Kidney epithelial cell (primary cell): ENCODE measurements at regions not wholly inside any gene's neighbourhood (a gene's known extent, or its start where the extent isn't known, plus 50 kb on each side); places are given as distances from the start of the nearest gene placed in this dataset.

Experiments used
- DNase-seq: peaks from one replicate; pipeline ENCODE4 v3.0.0-alpha.2; 2010; ENCODE audit warnings: low read depth
- H3K27me3 ChIP-seq: 2 replicates; pipeline ENCODE4 v1.6.0; 2011; ENCODE audit warnings: low read length; ENCODE audit not compliant: control insufficient read depth, insufficient read depth
- H3K36me3 ChIP-seq: 2 replicates; pipeline ENCODE4 v1.5.1; 2011; ENCODE audit warnings: low read length; ENCODE audit not compliant: control insufficient read depth, insufficient read depth
- H3K4me3 ChIP-seq: 2 replicates; pipeline ENCODE4 v1.5.1; 2011; ENCODE audit warnings: low read depth, mild to moderate bottlenecking, control low read depth, low read length
- CTCF ChIP-seq: IDR thresholded peaks from 2 replicates; pipeline ENCODE4 v1.5.1; 2011; ENCODE audit warnings: mild to moderate bottlenecking, moderate library complexity, low read length, control low read depth, inconsistent platforms; ENCODE audit not compliant: insufficient read depth, poor library complexity, severe bottlenecking

- no peak for DNase-seq
- no peak for TF ChIP-seq CTCF
- no peak overlapping the region for H3K4me3 ChIP-seq
- no peaks in the 10 kb centered on the region for H3K36me3 ChIP-seq
- no peaks in the 10 kb centered on the region for H3K27me3 ChIP-seq
Observed at GRCh38 chr1:67937651-67938050, 104.4 kb upstream of the GNG12 start.

- no peak for DNase-seq
- Histone ChIP-seq H3K27me3 (no peaks in the 10 kb centered on the region), H3K4me3 (no peak overlapping the region), H3K36me3 (no peaks in the 10 kb centered on the region)
- TF ChIP-seq CTCF: no peak
Observed at GRCh38 chr1:67937010-67937409, 103.7 kb upstream of the GNG12 start.

- Histone ChIP-seq H3K27me3 (no peaks in the 10 kb centered on the region), H3K36me3 (no peaks in the 10 kb centered on the region), H3K4me3 (no peak overlapping the region)
- DNase-seq: no peak
- TF ChIP-seq CTCF: no peak
Observed at GRCh38 chr1:67935560-67935959, 102.3 kb upstream of the GNG12 start.

DNA sequence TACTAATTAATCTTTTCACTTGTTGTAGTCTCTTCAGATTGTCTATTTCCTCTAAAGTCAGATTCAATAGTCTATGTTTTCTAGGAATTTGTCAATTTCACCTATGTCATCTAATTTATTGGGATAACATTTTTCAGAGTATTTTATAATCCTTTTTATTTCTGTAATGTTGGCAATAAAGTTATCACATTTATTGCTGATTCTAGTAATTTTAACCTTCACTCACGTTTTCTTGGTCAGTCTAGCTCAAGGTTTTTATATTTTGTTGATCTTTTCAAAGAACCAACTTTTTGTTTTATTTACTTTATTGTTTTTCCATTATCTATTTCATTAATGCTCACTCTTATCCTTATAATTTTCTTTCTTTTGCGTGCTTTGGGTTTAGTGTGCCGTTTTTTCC, 97.9 kb upstream of the GNG12 start:
- Histone ChIP-seq H3K36me3 (no peaks in the 10 kb centered on the region), H3K4me3 (no peak overlapping the region), H3K27me3 (no peaks in the 10 kb centered on the region)
- DNase-seq: no peak
- TF ChIP-seq CTCF: no peak

DNA sequence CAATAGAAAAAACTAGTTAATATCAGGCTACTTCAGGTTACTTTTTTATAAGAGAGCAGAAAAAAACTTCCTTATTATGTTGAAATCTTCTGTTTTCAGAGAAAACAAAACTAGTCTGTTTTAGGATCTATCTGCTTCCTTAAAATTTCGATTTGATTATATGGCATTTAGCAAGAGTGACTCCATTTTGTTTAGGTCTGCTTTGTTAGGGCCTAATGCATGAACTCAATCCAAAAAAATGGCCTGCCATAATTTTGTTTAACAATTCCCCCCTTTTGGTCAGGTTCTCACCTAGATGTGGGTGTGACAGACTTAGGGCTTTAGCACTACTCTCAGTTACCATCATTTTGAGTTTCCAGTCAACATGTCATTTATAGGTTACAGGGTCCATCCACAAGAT, 89.8 kb upstream of the GNG12 start:
- no peak for TF ChIP-seq CTCF
- H3K36me3 ChIP-seq: no peaks in the 10 kb centered on the region
- H3K27me3 ChIP-seq: no peaks in the 10 kb centered on the region
- DNase-seq: no peak
- no peak overlapping the region for H3K4me3 ChIP-seq

- TF ChIP-seq CTCF: no peak
- no peaks in the 10 kb centered on the region for H3K36me3 ChIP-seq
- no peaks in the 10 kb centered on the region for H3K27me3 ChIP-seq
- no peak overlapping the region for H3K4me3 ChIP-seq
- DNase-seq: no peak
Observed at GRCh38 chr1:67921725-67922489, 88.6 kb upstream of the GNG12 start.
